ENCODE measurements at regions not wholly inside any gene's neighbourhood (a gene's known extent, or its start where the extent isn't known, plus 50 kb on each side); places are given as distances from the start of the nearest gene placed in this dataset.
"Not testable (repeated sequence)": the region's sequence is repeated elsewhere in the genome, so short reads cannot be mapped to it uniquely, and the experiment has no call there.

DNA sequence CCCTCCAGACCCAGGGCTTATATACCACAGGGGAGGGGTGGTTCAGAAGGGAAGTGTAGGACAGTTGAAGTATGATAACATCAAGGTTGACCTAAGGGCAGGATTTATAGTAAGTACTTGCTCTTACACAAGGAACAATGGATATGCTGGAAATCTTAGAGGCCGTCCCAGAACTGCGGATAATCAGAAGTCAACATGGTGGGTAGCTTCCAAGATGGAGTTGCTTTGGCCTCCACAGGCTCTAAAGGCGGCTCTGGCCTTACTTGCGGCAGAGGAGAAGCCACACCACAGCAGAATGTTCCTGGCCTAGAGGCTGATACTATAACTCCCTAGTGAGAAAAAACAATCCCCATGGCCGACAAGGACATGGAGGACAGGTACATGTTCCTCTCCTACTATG is 344.7 kb downstream of the CDC5L start:
- Mint-ChIP-seq H3K9me3 (ENCODE audit: low read depth) (no peaks in the 10 kb centered on the region), H3K4me3 (no peak overlapping the region), H3K4me1 (ENCODE audit: low read depth) (peaks cover 9% of the 10 kb centered on the region), H3K36me3 (no peaks in the 10 kb centered on the region), H3K27me3 (no peaks in the 10 kb centered on the region), H3K27ac (no peak overlapping the region)

DNA sequence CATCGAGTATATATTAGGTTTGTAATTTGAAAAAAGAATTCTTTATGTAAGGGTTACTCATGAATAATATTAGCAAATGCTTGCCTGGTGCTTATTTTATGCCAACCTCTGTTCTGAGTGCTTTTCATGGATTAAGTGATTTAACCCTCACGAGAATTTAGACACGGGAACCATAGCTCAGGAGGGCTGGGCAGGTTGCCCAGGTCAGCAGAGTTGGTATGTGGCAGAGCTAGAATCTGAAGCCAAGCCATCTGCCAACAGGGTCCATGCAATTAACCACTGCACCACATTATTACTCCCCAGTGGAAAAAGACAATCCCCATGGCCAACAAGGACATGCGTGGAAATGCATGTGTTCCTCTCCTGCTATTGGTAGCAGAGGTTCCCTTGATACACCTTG is 345.6 kb downstream of the CDC5L start:
- Mint-ChIP-seq H3K9me3 (ENCODE audit: low read depth) (no peaks in the 10 kb centered on the region), H3K4me1 (ENCODE audit: low read depth) (peaks cover 9% of the 10 kb centered on the region), H3K36me3 (no peaks in the 10 kb centered on the region), H3K4me3 (no peak overlapping the region), H3K27ac (no peak overlapping the region), H3K27me3 (no peaks in the 10 kb centered on the region)

DNA sequence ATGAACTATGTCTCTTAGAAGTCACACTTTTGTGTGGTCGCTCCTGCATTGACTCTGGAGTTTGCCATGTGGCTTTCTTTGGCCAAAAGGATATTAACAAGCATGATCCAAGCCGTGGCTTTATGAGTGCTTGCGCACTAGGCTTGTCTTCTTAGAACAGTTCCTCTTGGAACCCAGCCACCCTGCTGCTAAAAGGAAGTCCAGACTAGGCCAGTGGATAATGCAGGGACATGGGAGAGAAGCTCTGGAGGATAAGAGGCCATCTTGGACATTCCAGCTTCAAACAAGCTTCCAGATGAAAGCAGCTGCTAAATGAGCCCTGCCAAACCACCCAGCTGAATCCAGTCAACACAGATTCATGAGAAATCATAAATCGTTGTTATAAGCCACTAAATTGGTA is 346.4 kb downstream of the CDC5L start:
- Mint-ChIP-seq H3K27me3 (no peaks in the 10 kb centered on the region), H3K36me3 (no peaks in the 10 kb centered on the region), H3K27ac (no peak overlapping the region)

DNA sequence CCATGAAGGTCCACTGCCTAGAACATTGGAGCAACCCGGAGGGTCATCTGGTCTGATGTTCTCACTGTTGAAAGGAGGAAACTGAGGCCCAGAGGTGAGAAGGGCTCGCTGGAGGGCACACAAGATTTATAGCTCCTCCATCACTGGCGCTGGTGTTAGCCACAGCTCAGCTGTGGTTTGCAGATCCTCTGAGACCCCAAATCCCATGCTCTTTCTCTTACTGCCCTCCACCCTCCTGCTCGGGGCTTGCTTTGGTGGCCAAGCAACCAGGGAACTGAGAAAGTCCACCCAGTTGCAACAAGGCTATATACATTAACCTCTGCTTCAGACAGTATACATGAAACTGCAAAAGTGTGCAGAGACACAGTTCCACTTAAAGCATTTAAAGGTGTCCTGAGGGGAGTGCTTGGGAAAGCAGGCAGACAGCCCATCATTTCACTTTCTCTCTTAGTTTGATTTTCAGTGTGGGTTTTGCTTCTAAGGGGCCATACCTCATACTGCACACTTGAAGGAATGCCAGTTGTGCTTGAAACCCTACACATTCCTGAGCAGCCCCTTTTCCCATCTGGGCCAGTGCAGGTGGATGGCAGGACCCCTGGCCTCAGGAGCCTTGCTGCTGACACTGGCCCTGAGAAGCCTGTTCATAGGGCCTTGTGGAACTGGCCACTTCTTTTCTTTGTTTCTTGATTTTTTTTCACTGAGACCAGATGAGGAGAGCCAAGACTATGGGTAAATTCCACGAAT is 347.6 kb downstream of the CDC5L start:
- peak overlapping the region; percentile 64 for H3K27ac Mint-ChIP-seq
- H3K4me3 Mint-ChIP-seq: no peak overlapping the region
- peaks cover 9% of the 10 kb centered on the region for H3K4me1 Mint-ChIP-seq (ENCODE audit: low read depth)
- H3K36me3 Mint-ChIP-seq: no peaks in the 10 kb centered on the region
- no peaks in the 10 kb centered on the region for H3K9me3 Mint-ChIP-seq (ENCODE audit: low read depth)
- no peaks in the 10 kb centered on the region for H3K27me3 Mint-ChIP-seq

More for the DNA sequence above, 346.4 kb downstream of the CDC5L start:
- H3K9me3 Mint-ChIP-seq (ENCODE audit: low read depth): no peaks in the 10 kb centered on the region
- no peak overlapping the region for H3K4me3 Mint-ChIP-seq
- peaks cover 9% of the 10 kb centered on the region for H3K4me1 Mint-ChIP-seq (ENCODE audit: low read depth)

DNA sequence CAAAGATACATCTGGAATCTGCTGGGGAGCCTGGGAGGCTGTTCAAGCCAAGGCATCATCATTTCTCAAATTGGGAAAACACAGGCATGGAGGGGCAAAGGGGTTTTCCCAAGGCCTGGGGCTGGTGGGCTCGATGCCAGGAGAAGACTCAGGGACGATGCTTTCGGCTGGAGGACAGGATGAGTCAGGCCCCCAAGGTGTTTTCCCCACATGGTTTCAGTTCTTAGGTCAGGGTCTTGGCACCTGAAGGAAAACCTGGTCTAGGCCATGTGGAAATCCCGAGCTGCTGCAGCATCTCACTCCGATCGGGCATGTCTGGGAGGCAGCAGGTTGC is 348.1 kb downstream of the CDC5L start:
- Mint-ChIP-seq H3K9me3 (ENCODE audit: low read depth) (no peaks in the 10 kb centered on the region), H3K36me3 (no peaks in the 10 kb centered on the region), H3K4me3 (no peak overlapping the region), H3K4me1 (ENCODE audit: low read depth) (peaks cover 9% of the 10 kb centered on the region), H3K27me3 (no peaks in the 10 kb centered on the region), H3K27ac (peak overlapping the region; percentile 64)

DNA sequence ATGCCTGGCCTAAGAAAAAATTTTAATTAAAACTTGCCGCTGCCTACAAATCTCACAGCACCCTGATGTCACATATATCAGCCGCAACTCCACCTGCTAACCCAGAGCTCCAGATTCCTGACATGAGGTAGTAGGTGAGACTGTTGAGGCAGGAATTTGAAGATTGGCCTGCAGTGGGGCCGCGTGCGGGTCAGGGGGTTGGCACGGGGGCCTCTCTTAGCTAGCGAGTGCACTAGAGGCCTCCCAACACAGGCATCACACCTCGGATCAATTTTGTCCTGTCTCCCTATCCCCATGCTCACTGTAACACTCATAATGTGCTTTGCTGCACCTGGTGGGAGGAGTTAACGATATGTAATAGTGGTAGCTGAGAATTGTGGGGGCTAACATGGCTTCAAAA is 349.8 kb downstream of the CDC5L start:
- Mint-ChIP-seq H3K36me3 (no peaks in the 10 kb centered on the region), H3K27ac (no peak overlapping the region), H3K27me3 (no peaks in the 10 kb centered on the region), H3K4me1 (ENCODE audit: low read depth) (peaks cover 9% of the 10 kb centered on the region), H3K9me3 (ENCODE audit: low read depth) (no peaks in the 10 kb centered on the region), H3K4me3 (no peak overlapping the region)

DNA sequence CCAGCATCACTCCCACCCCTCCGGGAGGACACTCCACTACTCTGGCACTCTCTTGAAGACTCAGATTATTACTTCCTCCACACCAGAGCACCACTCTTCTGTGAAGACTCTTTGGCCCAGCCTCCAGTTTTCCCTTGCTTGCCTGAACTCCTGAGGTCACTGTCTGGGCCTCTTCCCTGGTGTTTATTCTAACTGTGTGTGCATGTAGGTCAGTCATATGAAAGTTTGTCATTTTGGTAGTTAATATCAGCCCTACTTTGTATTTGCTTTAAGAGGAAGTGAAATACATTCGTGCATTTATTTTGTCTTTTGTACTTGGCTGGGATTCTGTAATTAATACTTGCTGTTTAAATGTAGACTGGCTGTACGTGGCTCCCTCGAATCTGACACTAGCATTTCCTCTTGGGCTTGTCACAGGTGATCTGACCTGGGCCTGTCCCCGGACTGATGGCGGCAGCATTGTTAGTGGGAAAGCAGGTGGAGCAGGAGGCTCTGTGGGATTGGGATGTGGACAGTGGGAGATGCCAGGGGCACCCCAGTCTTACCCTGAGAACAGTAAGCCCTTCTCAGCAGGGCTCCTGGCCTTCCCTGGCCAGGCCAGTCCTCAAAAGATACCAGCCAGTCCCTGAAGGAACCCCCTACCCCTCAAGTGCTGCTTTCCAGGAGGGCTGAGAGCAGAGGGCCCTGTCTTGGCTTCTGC is 350.5 kb downstream of the CDC5L start:
- H3K9me3 Mint-ChIP-seq (ENCODE audit: low read depth): no peaks in the 10 kb centered on the region
- no peaks in the 10 kb centered on the region for H3K36me3 Mint-ChIP-seq
- no peaks in the 10 kb centered on the region for H3K27me3 Mint-ChIP-seq
- H3K27ac Mint-ChIP-seq: no peak overlapping the region
- H3K4me1 Mint-ChIP-seq (ENCODE audit: low read depth): peaks cover 9% of the 10 kb centered on the region
- no peak overlapping the region for H3K4me3 Mint-ChIP-seq

DNA sequence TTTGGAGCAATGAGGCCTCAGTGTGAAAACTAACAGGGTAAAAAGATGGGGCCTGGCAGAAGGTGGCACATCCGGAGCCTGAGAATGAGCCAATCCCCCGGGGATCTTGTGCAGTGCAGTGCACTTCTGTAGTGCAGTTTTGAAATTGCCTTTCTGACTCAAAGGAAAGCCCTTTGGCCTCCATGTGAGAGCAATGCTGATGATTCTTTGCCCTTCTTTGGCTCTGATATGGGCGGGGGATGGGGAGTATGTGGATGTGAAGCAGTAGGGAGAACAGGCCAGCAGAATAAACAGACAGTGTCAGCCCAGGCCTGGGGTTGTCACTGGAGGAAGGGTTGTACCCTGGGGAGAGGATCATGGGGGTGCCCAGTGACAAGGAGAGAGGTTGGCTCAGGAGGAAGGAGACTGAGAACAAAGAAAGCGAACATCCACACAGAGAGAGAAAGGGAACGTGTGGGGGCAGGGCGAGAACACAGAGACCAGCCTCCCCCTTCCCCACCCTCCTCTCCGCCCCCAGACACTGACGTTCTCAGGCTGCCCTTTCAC is 351.2 kb downstream of the CDC5L start:
- Mint-ChIP-seq H3K4me1 (ENCODE audit: low read depth) (peaks cover 9% of the 10 kb centered on the region), H3K9me3 (ENCODE audit: low read depth) (peaks cover under 1% of the 10 kb centered on the region), H3K27me3 (no peaks in the 10 kb centered on the region), H3K4me3 (no peak overlapping the region), H3K36me3 (no peaks in the 10 kb centered on the region), H3K27ac (no peak overlapping the region)

DNA sequence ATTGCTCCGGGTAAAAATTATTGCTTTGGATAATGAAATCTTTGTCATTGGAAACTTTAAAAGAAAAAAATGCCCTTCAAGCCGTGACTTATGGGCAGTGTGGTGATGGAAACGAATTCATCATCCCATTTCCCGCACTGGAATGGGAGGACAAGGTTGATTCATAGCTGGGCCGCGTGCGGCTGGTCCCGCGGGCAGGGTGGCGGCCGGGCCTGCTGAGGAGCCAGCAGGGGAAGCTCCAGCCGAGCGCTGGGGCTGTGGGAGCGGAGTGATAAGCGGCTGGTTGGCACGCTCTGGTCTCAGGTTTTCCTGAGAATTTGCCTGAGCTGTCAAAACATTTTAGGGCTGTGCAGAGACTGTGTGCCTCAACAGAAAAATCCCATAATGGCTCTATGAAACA is 351.7 kb downstream of the CDC5L start:
- H3K36me3 Mint-ChIP-seq: no peaks in the 10 kb centered on the region
- H3K4me1 Mint-ChIP-seq (ENCODE audit: low read depth): peaks cover 8% of the 10 kb centered on the region
- no peaks in the 10 kb centered on the region for H3K27me3 Mint-ChIP-seq
- no peak overlapping the region for H3K27ac Mint-ChIP-seq
- peaks cover 3% of the 10 kb centered on the region for H3K9me3 Mint-ChIP-seq (ENCODE audit: low read depth)
- no peak overlapping the region for H3K4me3 Mint-ChIP-seq

DNA sequence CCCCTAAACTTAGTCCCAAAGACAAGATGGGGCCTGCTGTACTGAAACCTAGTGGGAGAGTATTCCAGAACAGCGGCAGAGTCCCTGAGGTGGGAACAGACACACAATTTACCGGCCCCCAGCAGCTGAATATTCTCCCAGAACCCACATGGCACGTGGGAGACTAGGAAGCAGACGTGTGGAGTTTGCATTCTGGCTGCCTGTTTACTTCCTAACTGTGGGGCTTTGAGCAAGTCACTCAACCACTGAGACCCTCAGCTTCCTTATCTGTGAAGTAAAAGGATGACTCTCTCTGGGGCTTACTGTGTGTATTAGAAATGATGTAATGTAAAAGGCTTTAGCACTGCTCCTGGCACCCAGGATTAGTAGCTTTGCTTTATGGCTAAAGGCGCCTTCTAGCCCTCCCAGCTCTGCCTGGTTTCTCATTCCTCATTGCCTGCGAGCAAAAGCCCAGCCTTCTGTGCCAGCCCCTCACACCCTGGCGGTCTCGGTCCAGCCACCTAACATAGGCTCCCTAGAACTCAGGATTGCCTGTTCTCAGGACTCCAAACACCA is 353.1 kb downstream of the CDC5L start:
- Mint-ChIP-seq H3K27ac (no peak overlapping the region), H3K36me3 (no peaks in the 10 kb centered on the region), H3K27me3 (no peaks in the 10 kb centered on the region)

DNA sequence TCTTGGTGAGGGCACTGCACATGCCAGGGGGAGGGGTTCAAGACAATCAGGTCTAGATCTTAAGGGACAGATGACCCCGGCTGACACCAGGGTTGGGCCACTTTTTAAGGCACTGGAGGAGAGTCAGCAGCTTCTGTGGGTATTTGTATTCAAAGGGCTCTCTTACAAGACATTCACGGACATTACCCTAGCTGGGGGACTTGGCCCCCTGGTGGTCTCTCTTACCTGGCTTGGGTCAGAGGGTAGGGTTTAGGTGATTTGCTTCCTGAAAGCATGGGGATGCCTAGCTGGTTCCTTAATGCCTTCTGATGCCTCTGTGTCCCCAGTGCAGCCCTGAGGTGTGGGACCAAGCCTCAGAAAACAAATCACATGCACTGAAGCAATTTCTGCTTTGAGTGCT is 354.7 kb downstream of the CDC5L start:
- no peak overlapping the region for H3K27ac Mint-ChIP-seq
- H3K4me1 Mint-ChIP-seq (ENCODE audit: low read depth): no peaks in the 10 kb centered on the region
- no peaks in the 10 kb centered on the region for H3K27me3 Mint-ChIP-seq
- no peak overlapping the region for H3K4me3 Mint-ChIP-seq
- peaks cover 3% of the 10 kb centered on the region for H3K9me3 Mint-ChIP-seq (ENCODE audit: low read depth)
- H3K36me3 Mint-ChIP-seq: no peaks in the 10 kb centered on the region

More for the DNA sequence above, 353.1 kb downstream of the CDC5L start:
- Mint-ChIP-seq H3K4me1 (ENCODE audit: low read depth) (peaks cover 2% of the 10 kb centered on the region), H3K9me3 (ENCODE audit: low read depth) (peaks cover 3% of the 10 kb centered on the region), H3K4me3 (no peak overlapping the region)

DNA sequence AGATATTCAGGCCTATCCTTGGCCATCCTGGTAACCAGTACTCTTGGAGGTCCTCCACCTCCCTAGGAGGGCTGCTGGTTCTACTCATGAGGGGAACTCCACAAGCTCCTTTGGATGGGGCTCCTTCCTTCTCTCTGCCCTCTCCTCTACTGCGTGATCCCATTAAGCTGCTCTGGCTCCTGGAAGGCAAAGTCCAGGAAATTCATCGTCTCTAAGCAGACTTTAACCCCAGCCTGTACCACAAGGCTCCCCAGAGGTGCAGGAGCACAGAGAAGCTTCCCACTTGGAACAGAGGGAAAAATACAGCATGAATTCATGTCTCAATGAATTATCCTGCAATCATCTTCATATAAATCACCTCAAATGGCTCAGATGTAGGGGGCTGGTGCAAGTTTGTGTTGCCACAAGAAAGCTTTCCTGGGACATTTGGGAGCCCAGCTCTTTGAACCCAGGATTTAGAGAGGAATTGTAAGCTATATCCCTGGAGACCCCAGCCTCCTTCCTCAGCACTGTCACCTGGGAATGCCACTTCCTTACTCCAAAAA is 355.4 kb downstream of the CDC5L start:
- no peak overlapping the region for H3K27ac Mint-ChIP-seq
- H3K4me3 Mint-ChIP-seq: no peak overlapping the region
- no peaks in the 10 kb centered on the region for H3K27me3 Mint-ChIP-seq
- H3K4me1 Mint-ChIP-seq (ENCODE audit: low read depth): no peaks in the 10 kb centered on the region
- H3K9me3 Mint-ChIP-seq (ENCODE audit: low read depth): peaks cover 3% of the 10 kb centered on the region
- H3K36me3 Mint-ChIP-seq: no peaks in the 10 kb centered on the region

DNA sequence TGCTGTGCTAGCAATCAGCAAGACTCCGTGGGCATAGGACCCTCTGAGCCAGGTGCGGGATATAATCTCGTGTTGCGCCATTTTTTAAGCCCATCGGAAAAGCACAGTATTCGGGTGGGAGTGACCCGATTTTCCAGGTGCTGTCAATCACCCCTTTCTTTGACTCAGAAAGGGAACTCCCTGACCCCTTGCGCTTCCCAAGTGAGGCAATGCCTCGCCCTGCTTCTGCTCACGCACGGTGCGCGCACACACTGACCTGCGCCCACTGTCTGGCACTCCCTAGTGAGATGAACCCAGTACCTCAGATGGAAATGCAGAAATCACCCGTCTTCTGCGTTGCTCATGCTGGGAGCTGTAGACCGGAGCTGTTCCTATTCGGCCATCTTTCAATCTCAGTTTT is 372.6 kb downstream of the CDC5L start:
- not testable (repeated sequence) for H3K27ac Mint-ChIP-seq; H3K4me3 Mint-ChIP-seq; H3K9me3 Mint-ChIP-seq (ENCODE audit: low read depth); H3K4me1 Mint-ChIP-seq (ENCODE audit: low read depth); H3K27me3 Mint-ChIP-seq
- peaks cover 12% of the 10 kb centered on the region for H3K36me3 Mint-ChIP-seq

DNA sequence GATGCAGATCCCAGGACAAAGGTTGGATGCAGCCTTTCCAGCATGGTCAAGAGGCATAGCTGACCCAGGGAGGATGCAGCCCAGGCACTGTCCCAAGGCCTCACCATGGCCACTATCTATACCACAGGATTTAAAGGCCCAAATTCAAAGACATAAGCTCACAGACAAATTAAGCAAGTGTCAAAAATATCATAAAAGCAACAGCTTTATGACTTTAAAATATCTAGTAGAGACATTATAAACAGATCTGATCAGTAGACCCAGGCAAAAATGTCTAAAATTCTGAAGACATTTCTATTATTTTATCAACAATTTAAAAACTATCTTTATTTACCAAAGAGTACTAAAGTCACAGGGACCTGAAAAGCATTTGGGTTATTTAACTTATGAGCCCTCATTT is 373.5 kb downstream of the CDC5L start:
- Mint-ChIP-seq H3K9me3 (ENCODE audit: low read depth) (peaks cover 7% of the 10 kb centered on the region), H3K27me3 (no peaks in the 10 kb centered on the region), H3K27ac (no peak overlapping the region), H3K36me3 (peaks cover 12% of the 10 kb centered on the region), H3K4me1 (ENCODE audit: low read depth) (no peaks in the 10 kb centered on the region), H3K4me3 (no peak overlapping the region)

DNA sequence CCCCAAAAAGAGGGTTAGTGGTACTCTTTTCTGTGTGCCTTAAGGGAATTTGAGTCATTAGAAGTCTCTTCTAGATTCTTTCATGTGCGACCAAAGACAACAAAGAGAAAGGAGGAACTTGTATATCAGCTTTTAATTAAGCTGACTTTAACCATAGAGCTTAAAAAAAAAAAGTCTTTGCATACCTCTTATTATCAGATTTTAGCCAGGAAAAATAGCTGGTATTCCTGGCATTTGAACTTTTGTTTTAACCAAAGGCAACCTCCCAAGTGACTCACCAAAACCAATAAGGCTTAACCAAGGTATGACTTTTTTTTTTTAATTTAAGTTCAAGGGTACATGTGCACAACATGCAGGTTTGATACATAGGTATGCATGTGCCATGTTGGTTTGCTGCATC is 375.0 kb downstream of the CDC5L start:
- H3K4me1 Mint-ChIP-seq (ENCODE audit: low read depth): no peaks in the 10 kb centered on the region

More for the DNA sequence above, 375.0 kb downstream of the CDC5L start:
- peaks cover 7% of the 10 kb centered on the region for H3K9me3 Mint-ChIP-seq (ENCODE audit: low read depth)
- peaks cover 12% of the 10 kb centered on the region for H3K36me3 Mint-ChIP-seq
- H3K27me3 Mint-ChIP-seq: no peaks in the 10 kb centered on the region
- H3K27ac Mint-ChIP-seq: no peak overlapping the region
- no peak overlapping the region for H3K4me3 Mint-ChIP-seq

Measured in activated naive CD8-positive, alpha-beta T cell (primary cell).